Thymus (tissue), 11 donors: ENCODE measurements at regions not wholly inside any gene's neighbourhood (a gene's known extent, or its start where the extent isn't known, plus 50 kb on each side); places are given as distances from the start of the nearest gene placed in this dataset.

Experiments
- DNase-seq, 9 donors: peaks; one replicate each; pipeline ENCODE4 v3.0.0-alpha.2; 2013; ENCODE audit warnings: low spot score in 9 of 9, low read depth in 6 of 9, missing footprints in 1 of 9
- H3K27ac ChIP-seq, 2 donors: one replicate each; pipeline ENCODE4 v1.5.1; 2013; ENCODE audit warnings: control low read depth in 1 of 2, low read depth in 1 of 2, low read length in 1 of 2, mild to moderate bottlenecking in 1 of 2, moderate library complexity in 1 of 2
- H3K27me3 ChIP-seq, 2 donors: one replicate each; pipeline ENCODE4 v1.5.1; 2013; ENCODE audit warnings: low read length in 1 of 2; ENCODE audit not compliant: control insufficient read depth in 2 of 2, insufficient read depth in 1 of 2
- H3K36me3 ChIP-seq, 2 donors: one replicate each; pipeline ENCODE4 v1.5.1; 2013; ENCODE audit warnings: low read length in 1 of 2, mild to moderate bottlenecking in 1 of 2, moderate library complexity in 1 of 2; ENCODE audit not compliant: control insufficient read depth in 2 of 2, insufficient read depth in 2 of 2
- H3K4me1 ChIP-seq, 2 donors: one replicate each; pipeline ENCODE4 v1.5.1; 2013; ENCODE audit warnings: low read length in 2 of 2; ENCODE audit not compliant: control insufficient read depth in 2 of 2, insufficient read depth in 2 of 2
- H3K4me3 ChIP-seq, 2 donors: one replicate each; pipeline ENCODE4 v1.5.1; 2013; ENCODE audit warnings: low read length in 2 of 2, control low read depth in 1 of 2, mild to moderate bottlenecking in 1 of 2
- H3K9me3 ChIP-seq, 2 donors: one replicate each; pipeline ENCODE4 v1.5.1; 2013; ENCODE audit warnings: low read length in 1 of 2, mild to moderate bottlenecking in 1 of 2; ENCODE audit not compliant: control insufficient read depth in 2 of 2, insufficient read depth in 1 of 2
- WGBS: extraction: QIAGEN DNeasy Blood & Tissue Kit; methylation state at CpG from one replicate; pipeline ENCODE4 v1.1.7; 2013; 5-methylcytosine and 5-hydroxymethylcytosine counted together
- donor health status: healthy.

- Histone ChIP-seq H3K4me3 (no peak overlapping the region), H3K27ac (no peak overlapping the region), H3K9me3 (no peaks in the 10 kb centered on the region), H3K4me1 (no peaks in the 10 kb centered on the region), H3K27me3 (peaks cover 0 to 2% of the 10 kb centered on the region in 2 donors), H3K36me3 (no peaks in the 10 kb centered on the region)
- DNase-seq = no peak
- 90% methylated on average over 3 of the region's 3 CpGs for WGBS
These were observed 134.6 kb upstream of the RAB12 start for GRCh38 chr18:8474661-8475060.

GRCh38 chr18:8477615-8478014 lies 131.6 kb upstream of the RAB12 start:
- no peaks in the 10 kb centered on the region for H3K36me3 ChIP-seq
- H3K27ac ChIP-seq = no peak overlapping the region
- H3K4me1 ChIP-seq = no peaks in the 10 kb centered on the region
- H3K27me3 ChIP-seq = peaks cover 0 to 2% of the 10 kb centered on the region in 2 donors
- whole genome bisulfite sequencing = over 99% methylated on average over 5 of the region's 5 CpGs
- H3K9me3 ChIP-seq = no peaks in the 10 kb centered on the region
- DNase-seq = no peak
- no peak overlapping the region for H3K4me3 ChIP-seq

GRCh38 chr18:8478166-8478967 lies 130.9 kb upstream of the RAB12 start:
- H3K4me1 ChIP-seq = no peaks in the 10 kb centered on the region
- no peak overlapping the region for H3K4me3 ChIP-seq
- 56% methylated on average over 14 of the region's 14 CpGs for WGBS
- H3K27ac ChIP-seq = no peak overlapping the region
- H3K9me3 ChIP-seq = no peaks in the 10 kb centered on the region
- H3K36me3 ChIP-seq = no peaks in the 10 kb centered on the region
- DNase-seq = peak; percentile 14 to 77 (median 42)
- peaks cover 0 to 2% of the 10 kb centered on the region in 2 donors for H3K27me3 ChIP-seq

DNA sequence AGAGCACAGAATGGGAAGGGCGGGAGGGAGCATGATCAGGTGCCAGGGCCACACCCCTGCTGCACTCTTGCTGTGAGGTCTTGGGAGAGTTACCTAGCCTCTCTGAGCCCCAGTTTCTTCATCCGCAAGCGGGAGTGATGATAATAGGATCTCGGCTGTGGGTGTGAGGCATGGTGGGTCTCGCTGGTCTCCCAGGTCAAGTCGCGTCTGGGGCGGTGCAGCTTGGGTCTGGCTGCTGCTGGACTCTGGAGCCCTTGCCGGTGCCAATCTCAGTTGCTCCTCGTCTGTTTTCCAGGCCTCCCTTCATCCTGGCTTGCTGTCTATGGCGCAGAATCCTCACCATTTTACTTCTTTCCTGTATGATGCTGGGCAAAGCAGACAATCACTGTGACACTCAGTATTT lies 130.3 kb upstream of the RAB12 start:
- DNase-seq = no peak
- Histone ChIP-seq H3K27me3 (peaks cover 0 to 2% of the 10 kb centered on the region in 2 donors), H3K9me3 (no peaks in the 10 kb centered on the region), H3K4me1 (no peaks in the 10 kb centered on the region), H3K27ac (no peak overlapping the region), H3K36me3 (no peaks in the 10 kb centered on the region), H3K4me3 (no peak overlapping the region)
- 91% methylated on average over 11 of the region's 11 CpGs for WGBS

DNA sequence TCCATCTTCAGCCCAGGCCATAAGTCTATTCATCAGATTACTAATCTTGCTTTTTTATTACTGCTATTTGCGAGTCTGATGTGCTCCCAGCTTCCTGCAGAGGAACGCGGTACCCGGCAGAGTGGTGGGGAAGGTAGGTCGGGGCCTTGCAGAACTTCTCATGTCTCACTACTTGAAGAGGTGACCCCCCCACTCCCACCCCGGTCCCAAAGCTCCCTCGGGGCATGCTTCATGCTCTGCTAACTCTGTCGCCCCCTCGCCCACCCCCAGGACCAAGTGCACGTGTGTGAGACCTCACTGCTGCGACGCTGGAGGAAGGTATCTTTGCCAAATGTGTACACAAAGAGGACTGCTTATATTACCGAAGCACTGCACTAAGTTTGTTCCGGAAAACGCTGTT lies 129.4 kb upstream of the RAB12 start:
- 87% methylated on average over 15 of the region's 15 CpGs for WGBS
- Histone ChIP-seq H3K27ac (no peak overlapping the region), H3K9me3 (no peaks in the 10 kb centered on the region), H3K36me3 (no peaks in the 10 kb centered on the region), H3K4me3 (no peak overlapping the region), H3K4me1 (no peaks in the 10 kb centered on the region), H3K27me3 (peaks cover 0 to 2% of the 10 kb centered on the region in 2 donors)
- DNase-seq = no peak

- Histone ChIP-seq H3K27ac (no peak overlapping the region), H3K9me3 (no peaks in the 10 kb centered on the region), H3K36me3 (no peaks in the 10 kb centered on the region), H3K27me3 (peaks cover 0 to 2% of the 10 kb centered on the region in 2 donors), H3K4me1 (no peaks in the 10 kb centered on the region), H3K4me3 (no peak overlapping the region)
- peak in 2 of 9 donors; percentile 21 to 42 for DNase-seq
- WGBS = 77% methylated on average over 16 of the region's 16 CpGs
These were observed 128.5 kb upstream of the RAB12 start for GRCh38 chr18:8480506-8481328.

DNA sequence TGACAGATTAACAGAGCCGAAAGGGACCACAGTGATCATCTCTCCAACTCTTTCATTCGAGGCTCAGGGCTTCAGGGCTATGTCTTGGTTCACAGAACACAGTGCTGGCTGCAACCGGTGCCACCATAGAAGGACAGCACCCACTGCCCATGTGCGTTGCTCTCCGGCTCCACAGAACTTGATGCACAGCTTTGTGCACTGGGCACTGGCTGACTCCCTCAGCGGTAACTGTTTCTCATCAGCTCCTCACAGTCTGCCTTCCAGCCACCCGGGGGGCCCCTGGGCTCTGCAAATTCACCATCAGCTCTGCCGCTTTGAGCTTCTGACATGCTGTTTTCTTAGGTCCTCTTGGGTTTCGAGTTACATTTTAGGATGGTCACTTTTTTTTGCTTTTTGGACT lies 124.3 kb upstream of the RAB12 start:
- H3K36me3 ChIP-seq = no peaks in the 10 kb centered on the region
- no peaks in the 10 kb centered on the region for H3K27me3 ChIP-seq
- no peak overlapping the region for H3K27ac ChIP-seq
- no peak for DNase-seq
- WGBS = 95% methylated on average over 9 of the region's 9 CpGs
- H3K9me3 ChIP-seq = no peaks in the 10 kb centered on the region
- no peaks in the 10 kb centered on the region for H3K4me1 ChIP-seq
- no peak overlapping the region for H3K4me3 ChIP-seq

- Histone ChIP-seq H3K9me3 (no peaks in the 10 kb centered on the region), H3K27me3 (no peaks in the 10 kb centered on the region), H3K4me3 (no peak overlapping the region), H3K27ac (no peak overlapping the region), H3K36me3 (no peaks in the 10 kb centered on the region), H3K4me1 (no peaks in the 10 kb centered on the region)
- 97% methylated on average over 5 of the region's 5 CpGs for WGBS
- DNase-seq = no peak
These were observed 119.5 kb upstream of the RAB12 start for GRCh38 chr18:8489761-8490160.

DNA sequence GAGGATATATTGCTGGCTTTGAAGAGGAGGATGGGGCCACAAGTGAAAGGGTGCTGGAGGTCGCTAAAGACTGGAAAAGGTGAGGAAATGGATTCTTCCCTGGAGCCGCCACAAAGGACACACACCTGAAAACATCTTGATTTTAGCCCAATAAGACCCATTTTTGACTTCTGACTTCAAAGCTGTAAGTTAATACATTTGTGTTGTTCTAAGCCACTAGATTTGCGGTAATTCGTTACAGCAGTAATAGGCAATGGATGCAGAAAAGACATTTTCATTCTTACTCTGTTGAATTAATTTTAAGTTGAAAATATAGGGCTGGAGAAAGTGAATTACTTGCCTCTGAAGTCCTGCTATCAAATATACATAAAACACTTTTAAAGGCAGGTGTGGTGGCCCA lies 117.7 kb upstream of the RAB12 start:
- Histone ChIP-seq H3K9me3 (no peaks in the 10 kb centered on the region), H3K27ac (no peak overlapping the region), H3K27me3 (no peaks in the 10 kb centered on the region), H3K4me3 (no peak overlapping the region), H3K4me1 (no peaks in the 10 kb centered on the region), H3K36me3 (no peaks in the 10 kb centered on the region)
- 85% methylated on average over 4 of the region's 4 CpGs for WGBS
- DNase-seq = no peak
